ENCODE measurements at regions not wholly inside any gene's neighbourhood (a gene's known extent, or its start where the extent isn't known, plus 50 kb on each side); places are given as distances from the start of the nearest gene placed in this dataset.
"Not testable (repeated sequence)": the region's sequence is repeated elsewhere in the genome, so short reads cannot be mapped to it uniquely, and the experiment has no call there.

DNA sequence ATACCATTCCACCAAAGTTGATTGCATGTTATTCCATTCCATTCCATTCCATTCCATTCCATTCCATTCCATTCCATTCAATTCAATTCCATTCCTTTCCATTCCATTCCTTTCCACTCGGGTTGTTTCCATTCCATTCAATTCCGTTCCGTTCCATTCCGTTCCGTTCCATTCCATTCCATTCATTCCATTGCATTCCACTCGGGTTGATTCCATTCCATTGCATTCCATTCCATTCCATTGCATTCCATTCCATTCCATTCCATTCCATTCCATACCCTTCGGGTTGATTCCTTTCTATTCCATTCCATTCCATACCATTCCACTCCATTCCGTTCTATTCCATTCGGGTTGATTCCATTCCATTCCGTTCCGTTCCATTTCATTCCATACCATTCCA lies 166.9 kb downstream of the CWH43 start:
- TF ChIP-seq, protein P1, sequence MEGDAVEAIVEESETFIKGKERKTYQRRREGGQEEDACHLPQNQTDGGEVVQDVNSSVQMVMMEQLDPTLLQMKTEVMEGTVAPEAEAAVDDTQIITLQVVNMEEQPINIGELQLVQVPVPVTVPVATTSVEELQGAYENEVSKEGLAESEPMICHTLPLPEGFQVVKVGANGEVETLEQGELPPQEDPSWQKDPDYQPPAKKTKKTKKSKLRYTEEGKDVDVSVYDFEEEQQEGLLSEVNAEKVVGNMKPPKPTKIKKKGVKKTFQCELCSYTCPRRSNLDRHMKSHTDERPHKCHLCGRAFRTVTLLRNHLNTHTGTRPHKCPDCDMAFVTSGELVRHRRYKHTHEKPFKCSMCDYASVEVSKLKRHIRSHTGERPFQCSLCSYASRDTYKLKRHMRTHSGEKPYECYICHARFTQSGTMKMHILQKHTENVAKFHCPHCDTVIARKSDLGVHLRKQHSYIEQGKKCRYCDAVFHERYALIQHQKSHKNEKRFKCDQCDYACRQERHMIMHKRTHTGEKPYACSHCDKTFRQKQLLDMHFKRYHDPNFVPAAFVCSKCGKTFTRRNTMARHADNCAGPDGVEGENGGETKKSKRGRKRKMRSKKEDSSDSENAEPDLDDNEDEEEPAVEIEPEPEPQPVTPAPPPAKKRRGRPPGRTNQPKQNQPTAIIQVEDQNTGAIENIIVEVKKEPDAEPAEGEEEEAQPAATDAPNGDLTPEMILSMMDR (conservative IDR thresholded peaks at IDR 0.05), result not testable (repeated sequence)
- not testable (repeated sequence) for TF ChIP-seq EZH2 (IDR thresholded peaks at IDR 0.05; ENCODE audit: low read depth)

Data from PC-9 (cell line).